Activated T-cell treated with anti-CD3 and anti-CD28 coated beads, Interleukin-2, amount 50 U/mL, for 24 hours (primary cell): ENCODE measurements at regions not wholly inside any gene's neighbourhood (a gene's known extent, or its start where the extent isn't known, plus 50 kb on each side); places are given as distances from the start of the nearest gene placed in this dataset.

Experiments used
- DNase-seq: peaks from one replicate; pipeline ENCODE4 v3.0.0-alpha.2; 2020
- H3K27ac Mint-ChIP-seq: 2 replicates; pipeline ENCODE4 v1.8.0; 2020; ENCODE audit warnings: mild to moderate bottlenecking, mixed read lengths
- H3K27me3 Mint-ChIP-seq: 2 replicates; pipeline ENCODE4 v1.8.0; 2020; ENCODE audit warnings: mixed read lengths
- H3K36me3 Mint-ChIP-seq: 2 replicates; pipeline ENCODE4 v1.8.0; 2020; ENCODE audit warnings: low read depth, mixed read lengths
- H3K4me1 Mint-ChIP-seq: 2 replicates; pipeline ENCODE4 v1.8.0; 2020; ENCODE audit warnings: low read depth, mixed read lengths
- H3K4me3 Mint-ChIP-seq: 2 replicates; pipeline ENCODE4 v1.8.0; 2020; ENCODE audit warnings: mild to moderate bottlenecking, moderate library complexity, mixed read lengths
- H3K9me3 Mint-ChIP-seq: 2 replicates; pipeline ENCODE4 v1.8.0; 2020; ENCODE audit warnings: mixed read lengths

DNA sequence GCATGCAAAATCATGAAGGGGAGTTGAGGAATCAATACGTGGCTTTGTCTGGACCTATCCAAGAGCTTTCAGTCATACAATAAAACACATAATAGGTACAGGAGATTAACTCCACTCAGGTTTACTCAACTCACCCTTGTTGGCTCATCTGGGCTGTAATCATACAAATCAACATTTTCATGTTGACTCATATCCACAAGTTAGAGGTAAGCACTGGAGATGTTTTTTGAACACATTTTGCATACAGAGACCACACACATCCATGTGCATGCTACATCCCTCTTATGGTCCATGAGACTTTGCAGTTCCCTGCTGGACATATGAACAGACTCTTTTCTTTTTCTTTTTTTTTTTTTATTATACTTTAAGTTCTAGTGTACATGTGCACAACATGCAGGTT, 336.9 kb upstream of the PIK3C3 start:
- Mint-ChIP-seq H3K27me3 (no peaks in the 10 kb centered on the region), H3K4me1 (no peaks in the 10 kb centered on the region), H3K27ac (no peak overlapping the region), H3K36me3 (no peaks in the 10 kb centered on the region), H3K4me3 (no peak overlapping the region), H3K9me3 (peaks cover 8% of the 10 kb centered on the region)
- DNase-seq: no peak

GRCh38 chr18:41617647-41618046, 337.4 kb upstream of the PIK3C3 start:
- Mint-ChIP-seq H3K27me3 (no peaks in the 10 kb centered on the region), H3K36me3 (no peaks in the 10 kb centered on the region), H3K27ac (no peak overlapping the region), H3K9me3 (peaks cover 8% of the 10 kb centered on the region), H3K4me1 (no peaks in the 10 kb centered on the region), H3K4me3 (no peak overlapping the region)
- no peak for DNase-seq

GRCh38 chr18:41613003-41613609, 341.9 kb upstream of the PIK3C3 start:
- Mint-ChIP-seq H3K36me3 (no peaks in the 10 kb centered on the region), H3K4me1 (no peaks in the 10 kb centered on the region), H3K9me3 (peaks cover 16% of the 10 kb centered on the region), H3K27me3 (no peaks in the 10 kb centered on the region), H3K4me3 (no peak overlapping the region), H3K27ac (no peak overlapping the region)
- no peak for DNase-seq

GRCh38 chr18:41604964-41605363, 350.1 kb upstream of the PIK3C3 start:
- no peaks in the 10 kb centered on the region for H3K4me1 Mint-ChIP-seq
- H3K27ac Mint-ChIP-seq: no peak overlapping the region
- no peaks in the 10 kb centered on the region for H3K36me3 Mint-ChIP-seq
- no peak for DNase-seq
- no peak overlapping the region for H3K4me3 Mint-ChIP-seq
- H3K9me3 Mint-ChIP-seq: peaks cover 20% of the 10 kb centered on the region
- no peaks in the 10 kb centered on the region for H3K27me3 Mint-ChIP-seq

- no peak overlapping the region for H3K4me3 Mint-ChIP-seq
- no peak for DNase-seq
- no peaks in the 10 kb centered on the region for H3K27me3 Mint-ChIP-seq
- peaks cover 8% of the 10 kb centered on the region for H3K9me3 Mint-ChIP-seq
- no peaks in the 10 kb centered on the region for H3K36me3 Mint-ChIP-seq
- no peaks in the 10 kb centered on the region for H3K4me1 Mint-ChIP-seq
- no peak overlapping the region for H3K27ac Mint-ChIP-seq
Measured at GRCh38 chr18:41602034-41602433, 353.0 kb upstream of the PIK3C3 start.

DNA sequence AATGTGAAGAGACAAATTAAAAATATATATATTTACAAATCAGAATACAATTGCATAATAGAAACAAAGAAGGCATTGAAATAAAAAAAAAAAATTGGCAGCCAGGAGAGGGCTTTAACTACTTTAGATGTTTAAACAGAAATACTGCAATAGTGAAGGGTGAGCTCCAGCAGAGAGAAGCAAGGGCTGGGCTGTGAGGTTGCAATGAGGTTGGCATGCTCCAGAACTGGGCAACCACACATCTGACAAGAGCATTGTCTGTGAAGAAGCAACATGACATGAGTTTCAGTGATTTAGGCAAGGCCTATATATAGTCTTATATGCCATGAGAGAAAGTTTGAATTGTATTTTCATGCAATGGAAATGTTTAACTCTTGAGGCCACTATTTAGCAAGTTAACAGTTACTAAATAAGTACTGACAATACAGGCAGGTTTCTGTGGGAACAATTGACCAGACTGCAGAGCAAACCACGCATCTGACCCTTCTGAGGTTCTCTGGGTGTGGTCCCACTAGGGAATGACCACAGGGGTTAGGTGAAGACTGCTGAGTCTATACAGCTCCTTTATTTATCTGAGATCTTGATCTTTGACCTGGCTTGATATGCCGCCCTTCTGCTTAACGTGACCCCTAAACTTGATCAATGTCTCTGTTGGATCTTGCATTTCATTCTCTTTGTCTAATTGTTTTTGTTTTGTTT, 354.2 kb upstream of the PIK3C3 start:
- no peaks in the 10 kb centered on the region for H3K4me1 Mint-ChIP-seq
- H3K36me3 Mint-ChIP-seq: no peaks in the 10 kb centered on the region
- H3K27ac Mint-ChIP-seq: no peak overlapping the region
- no peak overlapping the region for H3K4me3 Mint-ChIP-seq
- peaks cover 3% of the 10 kb centered on the region for H3K9me3 Mint-ChIP-seq
- no peak for DNase-seq
- H3K27me3 Mint-ChIP-seq: no peaks in the 10 kb centered on the region

GRCh38 chr18:41599466-41599865, 355.6 kb upstream of the PIK3C3 start:
- Mint-ChIP-seq H3K27ac (no peak overlapping the region), H3K27me3 (no peaks in the 10 kb centered on the region), H3K36me3 (no peaks in the 10 kb centered on the region), H3K4me1 (no peaks in the 10 kb centered on the region), H3K9me3 (peaks cover 3% of the 10 kb centered on the region), H3K4me3 (no peak overlapping the region)
- DNase-seq: no peak

- Mint-ChIP-seq H3K4me1 (no peaks in the 10 kb centered on the region), H3K36me3 (no peaks in the 10 kb centered on the region), H3K27me3 (no peaks in the 10 kb centered on the region), H3K27ac (no peak overlapping the region), H3K9me3 (peaks cover 2% of the 10 kb centered on the region), H3K4me3 (no peak overlapping the region)
- DNase-seq: no peak
Measured at GRCh38 chr18:41594582-41594981, 360.5 kb upstream of the PIK3C3 start.

- Mint-ChIP-seq H3K27me3 (no peaks in the 10 kb centered on the region), H3K4me3 (no peak overlapping the region), H3K36me3 (no peaks in the 10 kb centered on the region), H3K4me1 (no peaks in the 10 kb centered on the region), H3K27ac (no peak overlapping the region), H3K9me3 (peaks cover 2% of the 10 kb centered on the region)
- DNase-seq: no peak
Measured at GRCh38 chr18:41593171-41593675, 361.8 kb upstream of the PIK3C3 start.

DNA sequence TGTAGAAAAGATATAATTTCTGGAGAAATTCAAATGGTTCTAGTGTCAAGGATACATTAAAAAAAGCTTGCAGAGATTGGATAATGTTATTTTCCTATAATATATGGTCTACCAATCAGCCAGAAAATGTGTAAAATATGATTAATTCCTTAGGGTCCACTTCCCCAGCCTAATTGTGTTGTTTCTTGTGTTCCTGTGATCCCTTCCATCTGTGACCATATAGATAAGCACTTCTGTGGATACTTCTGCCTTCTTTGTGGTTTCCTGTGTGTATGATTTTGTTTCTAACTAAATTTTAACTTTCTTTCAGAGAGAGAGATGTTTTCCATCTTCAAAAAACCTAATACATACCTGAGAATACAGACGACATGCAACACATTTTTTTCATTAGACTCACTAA, 367.1 kb upstream of the PIK3C3 start:
- Mint-ChIP-seq H3K27ac (no peak overlapping the region), H3K4me3 (no peak overlapping the region), H3K27me3 (no peaks in the 10 kb centered on the region), H3K9me3 (peaks cover 6% of the 10 kb centered on the region), H3K36me3 (no peaks in the 10 kb centered on the region), H3K4me1 (no peaks in the 10 kb centered on the region)
- DNase-seq: no peak

DNA sequence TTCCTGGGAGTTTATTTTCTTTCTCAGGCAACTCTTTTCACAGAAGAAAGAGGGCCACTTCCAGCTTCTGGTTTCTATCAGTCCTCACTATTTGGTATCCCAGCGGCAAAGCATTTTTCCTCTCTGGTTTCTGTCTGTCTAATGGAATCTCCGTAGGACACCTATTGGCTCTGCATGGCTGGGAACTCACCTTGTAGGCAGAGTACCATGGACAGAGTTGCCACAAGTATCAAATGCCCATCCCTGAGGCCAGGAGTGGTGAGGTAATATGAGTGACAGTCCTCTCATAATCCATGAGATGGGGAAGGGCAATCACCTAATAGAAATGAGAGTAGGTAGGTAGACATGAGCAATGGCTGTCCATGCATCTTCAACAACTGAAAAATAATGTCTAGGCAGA, 369.5 kb upstream of the PIK3C3 start:
- H3K27ac Mint-ChIP-seq: no peak overlapping the region
- H3K4me1 Mint-ChIP-seq: no peaks in the 10 kb centered on the region
- no peak for DNase-seq
- peaks cover 6% of the 10 kb centered on the region for H3K9me3 Mint-ChIP-seq
- no peaks in the 10 kb centered on the region for H3K36me3 Mint-ChIP-seq
- no peaks in the 10 kb centered on the region for H3K27me3 Mint-ChIP-seq
- H3K4me3 Mint-ChIP-seq: no peak overlapping the region

GRCh38 chr18:41579185-41579584, 375.8 kb upstream of the PIK3C3 start:
- Mint-ChIP-seq H3K9me3 (peaks cover 5% of the 10 kb centered on the region), H3K27ac (no peak overlapping the region), H3K4me1 (no peaks in the 10 kb centered on the region), H3K27me3 (no peaks in the 10 kb centered on the region), H3K36me3 (no peaks in the 10 kb centered on the region), H3K4me3 (no peak overlapping the region)
- no peak for DNase-seq

- Mint-ChIP-seq H3K9me3 (no peaks in the 10 kb centered on the region), H3K4me3 (no peak overlapping the region), H3K27ac (no peak overlapping the region), H3K4me1 (no peaks in the 10 kb centered on the region), H3K36me3 (no peaks in the 10 kb centered on the region), H3K27me3 (no peaks in the 10 kb centered on the region)
- no peak for DNase-seq
Measured at GRCh38 chr18:41577529-41577928, 377.5 kb upstream of the PIK3C3 start.

DNA sequence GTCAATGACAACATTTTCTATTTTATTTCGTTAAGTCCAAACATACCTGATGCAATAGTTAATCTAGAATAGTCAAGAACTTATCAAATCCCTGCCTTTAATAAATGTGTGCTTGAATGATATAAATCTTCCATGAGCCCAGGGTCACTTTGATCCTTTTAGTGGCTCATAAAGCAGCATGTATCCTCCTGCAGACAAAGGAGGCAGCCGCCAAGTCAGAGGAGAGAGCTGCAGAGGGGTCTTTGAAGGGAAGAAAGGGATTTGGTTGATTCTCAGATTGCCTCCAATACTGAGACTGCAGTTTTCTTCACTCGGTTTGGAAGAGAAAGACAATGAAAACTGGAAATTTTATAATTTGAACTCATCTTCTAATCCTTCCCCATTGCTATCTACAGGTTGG, 378.4 kb upstream of the PIK3C3 start:
- no peaks in the 10 kb centered on the region for H3K27me3 Mint-ChIP-seq
- H3K4me1 Mint-ChIP-seq: no peaks in the 10 kb centered on the region
- no peak overlapping the region for H3K4me3 Mint-ChIP-seq
- peaks cover 1% of the 10 kb centered on the region for H3K9me3 Mint-ChIP-seq
- H3K36me3 Mint-ChIP-seq: no peaks in the 10 kb centered on the region
- no peak for DNase-seq
- H3K27ac Mint-ChIP-seq: no peak overlapping the region

- Mint-ChIP-seq H3K9me3 (peaks cover 2% of the 10 kb centered on the region), H3K4me1 (no peaks in the 10 kb centered on the region), H3K27me3 (no peaks in the 10 kb centered on the region), H3K27ac (no peak overlapping the region), H3K4me3 (no peak overlapping the region), H3K36me3 (no peaks in the 10 kb centered on the region)
- no peak for DNase-seq
Measured at GRCh38 chr18:41569867-41570266, 385.2 kb upstream of the PIK3C3 start.
